ENCODE measurements at regions not wholly inside any gene's neighbourhood (a gene's known extent, or its start where the extent isn't known, plus 50 kb on each side); places are given as distances from the start of the nearest gene placed in this dataset.

- DNase-seq (ENCODE audit: low spot score) = no peak
- no peak for FAIRE-seq
Measured at GRCh38 chr15:66900586-66901310, 164.7 kb upstream of the SMAD3 start.

- DNase-seq (ENCODE audit: low spot score) (no peak), FAIRE-seq (no peak)
Measured at GRCh38 chr15:66901336-66902100, 163.9 kb upstream of the SMAD3 start.

GRCh38 chr15:66905185-66905584, 160.2 kb upstream of the SMAD3 start:
- DNase-seq (ENCODE audit: low spot score) = no peak
- no peak for FAIRE-seq

- DNase-seq (ENCODE audit: low spot score) (no peak), FAIRE-seq (no peak)
Measured at GRCh38 chr15:66905954-66906353, 159.4 kb upstream of the SMAD3 start.

GRCh38 chr15:66906668-66907614, 158.5 kb upstream of the SMAD3 start:
- DNase-seq (ENCODE audit: low spot score) (no peak), FAIRE-seq (peak; percentile 85)

GRCh38 chr15:66907826-66908743, 157.3 kb upstream of the SMAD3 start:
- FAIRE-seq (peak; percentile 37), DNase-seq (ENCODE audit: low spot score) (no peak)

- no peak for FAIRE-seq
- no peak for DNase-seq (ENCODE audit: low spot score)
Measured at GRCh38 chr15:66908744-66909095, 156.7 kb upstream of the SMAD3 start.

- FAIRE-seq = no peak
Measured at GRCh38 chr15:66909381-66909890, 156.0 kb upstream of the SMAD3 start.

GRCh38 chr15:66911131-66911700, 154.2 kb upstream of the SMAD3 start:
- FAIRE-seq = no peak
- DNase-seq (ENCODE audit: low spot score) = no peak

More at GRCh38 chr15:66909381-66909890, 156.0 kb upstream of the SMAD3 start:
- DNase-seq (ENCODE audit: low spot score) = no peak

- FAIRE-seq = no peak
- DNase-seq (ENCODE audit: low spot score) = no peak
Measured at GRCh38 chr15:66912001-66912400, 153.4 kb upstream of the SMAD3 start.

GRCh38 chr15:66912441-66912840, 153.0 kb upstream of the SMAD3 start:
- no peak for DNase-seq (ENCODE audit: low spot score)
- no peak for FAIRE-seq

GRCh38 chr15:66917904-66918448, 147.4 kb upstream of the SMAD3 start:
- DNase-seq (ENCODE audit: low spot score) = no peak
- FAIRE-seq = no peak

GRCh38 chr15:66919421-66919820, 146.0 kb upstream of the SMAD3 start:
- no peak for FAIRE-seq
- DNase-seq (ENCODE audit: low spot score) = peak; percentile 53

GRCh38 chr15:66921319-66921915, 144.0 kb upstream of the SMAD3 start:
- no peak for FAIRE-seq
- DNase-seq (ENCODE audit: low spot score) = no peak

GRCh38 chr15:66922608-66923007, 142.8 kb upstream of the SMAD3 start:
- no peak for DNase-seq (ENCODE audit: low spot score)
- FAIRE-seq = no peak

GRCh38 chr15:66923438-66923881, 141.9 kb upstream of the SMAD3 start:
- FAIRE-seq = peak; percentile 40
- DNase-seq (ENCODE audit: low spot score) = peak; percentile 54

GRCh38 chr15:66924889-66925288, 140.5 kb upstream of the SMAD3 start:
- FAIRE-seq (no peak), DNase-seq (ENCODE audit: low spot score) (no peak)

- FAIRE-seq = no peak
- DNase-seq (ENCODE audit: low spot score) = no peak
Measured at GRCh38 chr15:66925721-66926120, 139.7 kb upstream of the SMAD3 start.
